ENCODE measurements at regions not wholly inside any gene's neighbourhood (a gene's known extent, or its start where the extent isn't known, plus 50 kb on each side); places are given as distances from the start of the nearest gene placed in this dataset.
"Not testable (repeated sequence)": the region's sequence is repeated elsewhere in the genome, so short reads cannot be mapped to it uniquely, and the experiment has no call there.

- intact Hi-C loops (cut with DNase I) = no loop called here
- TF ChIP-seq EP300 (IDR thresholded peaks at IDR 0.05) (no peak), POLR2A (IDR thresholded peaks at IDR 0.05; ENCODE audit: low read depth) (no peak), POLR2AphosphoS5 (IDR thresholded peaks at IDR 0.05) (no peak), CTCF (IDR thresholded peaks at IDR 0.05) (no peak)
- WGBS = 43% methylated on average over 1 of the region's 1 CpG
- Histone ChIP-seq H3K36me3 (no peaks in the 10 kb centered on the region), H3K27me3 (no peaks in the 10 kb centered on the region), H3K27ac (replicated peaks in 1 of 4) (no peak overlapping the region), H3K4me1 (no peaks in the 10 kb centered on the region), H3K4me3 (no peak overlapping the region), H3K9me3 (no peaks in the 10 kb centered on the region)
- no peak for DNase-seq (ENCODE audit: extremely low spot score)
These were observed 434.9 kb downstream of the SHISA9 start for GRCh38 chr16:13336335-13336734.

- H3K36me3 ChIP-seq; H3K4me1 ChIP-seq; H3K27me3 ChIP-seq; H3K9me3 ChIP-seq; DNase-seq (ENCODE audit: extremely low spot score); H3K27ac ChIP-seq (replicated peaks in 1 of 4); intact Hi-C loops (cut with DNase I); H3K4me3 ChIP-seq: not testable (repeated sequence)
- whole genome bisulfite sequencing = 85% methylated on average over 6 of the region's 6 CpGs
These were observed 435.8 kb downstream of the SHISA9 start for GRCh38 chr16:13336907-13337881.

- no peak for DNase-seq (ENCODE audit: extremely low spot score)
- H3K4me1 ChIP-seq = no peaks in the 10 kb centered on the region
- H3K27me3 ChIP-seq = no peaks in the 10 kb centered on the region
- TF ChIP-seq EP300 (IDR thresholded peaks at IDR 0.05) (no peak), POLR2A (IDR thresholded peaks at IDR 0.05; ENCODE audit: low read depth) (no peak), POLR2AphosphoS5 (IDR thresholded peaks at IDR 0.05) (no peak), CTCF (IDR thresholded peaks at IDR 0.05) (no peak)
- no peaks in the 10 kb centered on the region for H3K9me3 ChIP-seq
- WGBS = 68% methylated on average over 3 of the region's 3 CpGs
- no peaks in the 10 kb centered on the region for H3K36me3 ChIP-seq
- no peak overlapping the region for H3K27ac ChIP-seq (replicated peaks in 1 of 4)
- intact Hi-C loops (cut with DNase I) = no loop called here
- H3K4me3 ChIP-seq = no peak overlapping the region
These were observed 436.6 kb downstream of the SHISA9 start for GRCh38 chr16:13338044-13338443.

- no peak overlapping the region for H3K27ac ChIP-seq (replicated peaks in 1 of 4)
- H3K36me3 ChIP-seq = no peaks in the 10 kb centered on the region
- H3K27me3 ChIP-seq = no peaks in the 10 kb centered on the region
- H3K9me3 ChIP-seq = no peaks in the 10 kb centered on the region
- no peak for DNase-seq (ENCODE audit: extremely low spot score)
- no peak overlapping the region for H3K4me3 ChIP-seq
- intact Hi-C loops (cut with DNase I) = no loop called here
- TF ChIP-seq POLR2AphosphoS5 (IDR thresholded peaks at IDR 0.05) (no peak), CTCF (IDR thresholded peaks at IDR 0.05) (no peak), EP300 (IDR thresholded peaks at IDR 0.05) (no peak), POLR2A (IDR thresholded peaks at IDR 0.05; ENCODE audit: low read depth) (no peak)
- 81% methylated on average over 3 of the region's 3 CpGs for WGBS
- H3K4me1 ChIP-seq = no peaks in the 10 kb centered on the region
These were observed 441.3 kb downstream of the SHISA9 start for GRCh38 chr16:13342675-13343074.

GRCh38 chr16:13344001-13344400 is 442.6 kb downstream of the SHISA9 start:
- WGBS = 77% methylated on average over 2 of the region's 2 CpGs
- no peaks in the 10 kb centered on the region for H3K4me1 ChIP-seq
- no peak overlapping the region for H3K4me3 ChIP-seq
- no peak overlapping the region for H3K27ac ChIP-seq (replicated peaks in 1 of 4)
- H3K36me3 ChIP-seq = no peaks in the 10 kb centered on the region
- H3K27me3 ChIP-seq = peaks cover 0 to under 1% (median 0%) of the 10 kb centered on the region in 4 donors
- H3K9me3 ChIP-seq = no peaks in the 10 kb centered on the region
- intact Hi-C loops (cut with DNase I) = no loop called here
- no peak for TF ChIP-seq POLR2A (IDR thresholded peaks at IDR 0.05; ENCODE audit: low read depth)
- TF ChIP-seq EP300 (IDR thresholded peaks at IDR 0.05) = no peak
- no peak for TF ChIP-seq CTCF (IDR thresholded peaks at IDR 0.05)
- TF ChIP-seq POLR2AphosphoS5 (IDR thresholded peaks at IDR 0.05) = no peak
- no peak for DNase-seq (ENCODE audit: extremely low spot score)
